ENCODE measurements at regions not wholly inside any gene's neighbourhood (a gene's known extent, or its start where the extent isn't known, plus 50 kb on each side); places are given as distances from the start of the nearest gene placed in this dataset.

DNA sequence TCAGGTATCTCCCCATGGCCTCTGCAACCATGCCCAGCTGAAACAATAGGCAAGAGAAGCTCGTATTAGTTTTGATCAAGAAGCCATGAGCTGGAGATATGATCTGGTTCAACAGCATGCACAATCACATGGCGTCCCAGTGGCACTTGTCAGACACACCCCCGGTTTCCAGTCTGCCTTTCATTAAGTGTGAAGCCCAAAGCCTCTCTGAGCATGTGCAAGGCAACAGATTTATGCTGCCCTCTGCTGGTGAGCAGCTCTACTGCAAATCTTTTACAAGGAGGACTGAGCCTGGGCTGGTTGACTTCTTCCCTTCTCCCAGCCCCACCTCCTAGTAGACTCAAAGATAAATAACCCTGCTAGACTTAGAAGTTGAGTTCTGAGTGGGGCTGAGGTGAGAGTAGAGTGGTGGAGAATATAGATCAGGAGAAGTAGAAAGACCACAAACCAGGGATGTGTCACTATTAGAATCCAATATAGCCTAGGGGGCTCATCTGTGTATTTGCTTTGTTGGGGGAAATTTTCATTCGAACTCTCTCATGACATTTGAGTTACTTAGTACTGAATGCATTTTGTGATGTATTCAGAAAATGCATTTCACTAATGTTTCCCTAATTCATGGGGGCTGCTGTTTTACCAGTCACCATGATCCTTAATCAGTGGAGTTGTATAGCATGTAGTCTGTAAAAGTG is 53.7 kb upstream of the MBIP start (continued):
- TF ChIP-seq, protein P1, sequence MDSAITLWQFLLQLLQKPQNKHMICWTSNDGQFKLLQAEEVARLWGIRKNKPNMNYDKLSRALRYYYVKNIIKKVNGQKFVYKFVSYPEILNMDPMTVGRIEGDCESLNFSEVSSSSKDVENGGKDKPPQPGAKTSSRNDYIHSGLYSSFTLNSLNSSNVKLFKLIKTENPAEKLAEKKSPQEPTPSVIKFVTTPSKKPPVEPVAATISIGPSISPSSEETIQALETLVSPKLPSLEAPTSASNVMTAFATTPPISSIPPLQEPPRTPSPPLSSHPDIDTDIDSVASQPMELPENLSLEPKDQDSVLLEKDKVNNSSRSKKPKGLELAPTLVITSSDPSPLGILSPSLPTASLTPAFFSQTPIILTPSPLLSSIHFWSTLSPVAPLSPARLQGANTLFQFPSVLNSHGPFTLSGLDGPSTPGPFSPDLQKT (CRISPR knock-in tag; IDR thresholded peaks at IDR 0.05; ENCODE audit: borderline replicate concordance) = no peak
- TF ChIP-seq CHCHD3 (CRISPR knock-in tag; IDR thresholded peaks at IDR 0.05) (no peak), ZFP1 (CRISPR knock-in tag; IDR thresholded peaks at IDR 0.05) (0 out of 2 replicates have a peak, but pooled peaks have one; percentile 65), AHR (CRISPR knock-in tag; IDR thresholded peaks at IDR 0.05) (no peak), CAMTA2 (CRISPR knock-in tag; IDR thresholded peaks at IDR 0.05; ENCODE audit: borderline replicate concordance) (no peak), ZNF30 (CRISPR knock-in tag; IDR thresholded peaks at IDR 0.05) (no peak), KAT7 (CRISPR knock-in tag; IDR thresholded peaks at IDR 0.05; ENCODE audit: borderline replicate concordance) (no peak), ZNF660 (CRISPR knock-in tag; IDR thresholded peaks at IDR 0.05; ENCODE audit: borderline replicate concordance, low read depth) (no peak), RARG (CRISPR knock-in tag; IDR thresholded peaks at IDR 0.05; ENCODE audit: low read depth) (no peak), ZNF12 (CRISPR knock-in tag; IDR thresholded peaks at IDR 0.05) (no peak), MTA1 (CRISPR knock-in tag; IDR thresholded peaks at IDR 0.05; ENCODE audit: borderline replicate concordance) (no peak), JUNB (CRISPR knock-in tag; IDR thresholded peaks at IDR 0.05; ENCODE audit: borderline replicate concordance) (no peak), SMC3 (IDR thresholded peaks at IDR 0.05; ENCODE audit: low read length) (peak; percentile 99), FOXC1 (CRISPR knock-in tag; IDR thresholded peaks at IDR 0.05; ENCODE audit: borderline replicate concordance) (0 out of 2 replicates have a peak, but pooled peaks have one; percentile 56), ZNF543 (CRISPR knock-in tag; IDR thresholded peaks at IDR 0.05) (no peak)
- TF ChIP-seq, protein P2, sequence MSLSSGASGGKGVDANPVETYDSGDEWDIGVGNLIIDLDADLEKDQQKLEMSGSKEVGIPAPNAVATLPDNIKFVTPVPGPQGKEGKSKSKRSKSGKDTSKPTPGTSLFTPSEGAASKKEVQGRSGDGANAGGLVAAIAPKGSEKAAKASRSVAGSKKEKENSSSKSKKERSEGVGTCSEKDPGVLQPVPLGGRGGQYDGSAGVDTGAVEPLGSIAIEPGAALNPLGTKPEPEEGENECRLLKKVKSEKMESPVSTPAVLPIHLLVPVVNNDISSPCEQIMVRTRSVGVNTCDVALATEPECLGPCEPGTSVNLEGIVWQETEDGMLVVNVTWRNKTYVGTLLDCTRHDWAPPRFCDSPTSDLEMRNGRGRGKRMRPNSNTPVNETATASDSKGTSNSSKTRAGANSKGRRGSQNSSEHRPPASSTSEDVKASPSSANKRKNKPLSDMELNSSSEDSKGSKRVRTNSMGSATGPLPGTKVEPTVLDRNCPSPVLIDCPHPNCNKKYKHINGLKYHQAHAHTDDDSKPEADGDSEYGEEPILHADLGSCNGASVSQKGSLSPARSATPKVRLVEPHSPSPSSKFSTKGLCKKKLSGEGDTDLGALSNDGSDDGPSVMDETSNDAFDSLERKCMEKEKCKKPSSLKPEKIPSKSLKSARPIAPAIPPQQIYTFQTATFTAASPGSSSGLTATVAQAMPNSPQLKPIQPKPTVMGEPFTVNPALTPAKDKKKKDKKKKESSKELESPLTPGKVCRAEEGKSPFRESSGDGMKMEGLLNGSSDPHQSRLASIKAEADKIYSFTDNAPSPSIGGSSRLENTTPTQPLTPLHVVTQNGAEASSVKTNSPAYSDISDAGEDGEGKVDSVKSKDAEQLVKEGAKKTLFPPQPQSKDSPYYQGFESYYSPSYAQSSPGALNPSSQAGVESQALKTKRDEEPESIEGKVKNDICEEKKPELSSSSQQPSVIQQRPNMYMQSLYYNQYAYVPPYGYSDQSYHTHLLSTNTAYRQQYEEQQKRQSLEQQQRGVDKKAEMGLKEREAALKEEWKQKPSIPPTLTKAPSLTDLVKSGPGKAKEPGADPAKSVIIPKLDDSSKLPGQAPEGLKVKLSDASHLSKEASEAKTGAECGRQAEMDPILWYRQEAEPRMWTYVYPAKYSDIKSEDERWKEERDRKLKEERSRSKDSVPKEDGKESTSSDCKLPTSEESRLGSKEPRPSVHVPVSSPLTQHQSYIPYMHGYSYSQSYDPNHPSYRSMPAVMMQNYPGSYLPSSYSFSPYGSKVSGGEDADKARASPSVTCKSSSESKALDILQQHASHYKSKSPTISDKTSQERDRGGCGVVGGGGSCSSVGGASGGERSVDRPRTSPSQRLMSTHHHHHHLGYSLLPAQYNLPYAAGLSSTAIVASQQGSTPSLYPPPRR (CRISPR knock-in tag; IDR thresholded peaks at IDR 0.05; ENCODE audit: borderline replicate concordance) = no peak
- TF ChIP-seq, protein P3, sequence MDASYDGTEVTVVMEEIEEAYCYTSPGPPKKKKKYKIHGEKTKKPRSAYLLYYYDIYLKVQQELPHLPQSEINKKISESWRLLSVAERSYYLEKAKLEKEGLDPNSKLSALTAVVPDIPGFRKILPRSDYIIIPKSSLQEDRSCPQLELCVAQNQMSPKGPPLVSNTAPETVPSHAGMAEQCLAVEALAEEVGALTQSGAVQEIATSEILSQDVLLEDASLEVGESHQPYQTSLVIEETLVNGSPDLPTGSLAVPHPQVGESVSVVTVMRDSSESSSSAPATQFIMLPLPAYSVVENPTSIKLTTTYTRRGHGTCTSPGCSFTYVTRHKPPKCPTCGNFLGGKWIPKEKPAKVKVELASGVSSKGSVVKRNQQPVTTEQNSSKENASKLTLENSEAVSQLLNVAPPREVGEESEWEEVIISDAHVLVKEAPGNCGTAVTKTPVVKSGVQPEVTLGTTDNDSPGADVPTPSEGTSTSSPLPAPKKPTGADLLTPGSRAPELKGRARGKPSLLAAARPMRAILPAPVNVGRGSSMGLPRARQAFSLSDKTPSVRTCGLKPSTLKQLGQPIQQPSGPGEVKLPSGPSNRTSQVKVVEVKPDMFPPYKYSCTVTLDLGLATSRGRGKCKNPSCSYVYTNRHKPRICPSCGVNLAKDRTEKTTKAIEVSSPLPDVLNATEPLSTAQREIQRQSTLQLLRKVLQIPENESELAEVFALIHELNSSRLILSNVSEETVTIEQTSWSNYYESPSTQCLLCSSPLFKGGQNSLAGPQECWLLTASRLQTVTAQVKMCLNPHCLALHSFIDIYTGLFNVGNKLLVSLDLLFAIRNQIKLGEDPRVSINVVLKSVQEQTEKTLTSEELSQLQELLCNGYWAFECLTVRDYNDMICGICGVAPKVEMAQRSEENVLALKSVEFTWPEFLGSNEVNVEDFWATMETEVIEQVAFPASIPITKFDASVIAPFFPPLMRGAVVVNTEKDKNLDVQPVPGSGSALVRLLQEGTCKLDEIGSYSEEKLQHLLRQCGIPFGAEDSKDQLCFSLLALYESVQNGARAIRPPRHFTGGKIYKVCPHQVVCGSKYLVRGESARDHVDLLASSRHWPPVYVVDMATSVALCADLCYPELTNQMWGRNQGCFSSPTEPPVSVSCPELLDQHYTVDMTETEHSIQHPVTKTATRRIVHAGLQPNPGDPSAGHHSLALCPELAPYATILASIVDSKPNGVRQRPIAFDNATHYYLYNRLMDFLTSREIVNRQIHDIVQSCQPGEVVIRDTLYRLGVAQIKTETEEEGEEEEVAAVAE (CRISPR knock-in tag; IDR thresholded peaks at IDR 0.05; ENCODE audit: borderline replicate concordance) = peak; percentile 65; the same call in 1 of the 2 replicates
- TF ChIP-seq, protein P4, sequence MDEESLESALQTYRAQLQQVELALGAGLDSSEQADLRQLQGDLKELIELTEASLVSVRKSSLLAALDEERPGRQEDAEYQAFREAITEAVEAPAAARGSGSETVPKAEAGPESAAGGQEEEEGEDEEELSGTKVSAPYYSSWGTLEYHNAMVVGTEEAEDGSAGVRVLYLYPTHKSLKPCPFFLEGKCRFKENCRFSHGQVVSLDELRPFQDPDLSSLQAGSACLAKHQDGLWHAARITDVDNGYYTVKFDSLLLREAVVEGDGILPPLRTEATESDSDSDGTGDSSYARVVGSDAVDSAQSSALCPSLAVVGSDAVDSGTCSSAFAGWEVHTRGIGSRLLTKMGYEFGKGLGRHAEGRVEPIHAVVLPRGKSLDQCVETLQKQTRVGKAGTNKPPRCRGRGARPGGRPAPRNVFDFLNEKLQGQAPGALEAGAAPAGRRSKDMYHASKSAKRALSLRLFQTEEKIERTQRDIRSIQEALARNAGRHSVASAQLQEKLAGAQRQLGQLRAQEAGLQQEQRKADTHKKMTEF (CRISPR knock-in tag; IDR thresholded peaks at IDR 0.05) = peak; percentile 49; the same call in 1 of the 2 replicates

Data from HepG2 (cell line).